ENCODE measurements at regions not wholly inside any gene's neighbourhood (a gene's known extent, or its start where the extent isn't known, plus 50 kb on each side); places are given as distances from the start of the nearest gene placed in this dataset.

DNA sequence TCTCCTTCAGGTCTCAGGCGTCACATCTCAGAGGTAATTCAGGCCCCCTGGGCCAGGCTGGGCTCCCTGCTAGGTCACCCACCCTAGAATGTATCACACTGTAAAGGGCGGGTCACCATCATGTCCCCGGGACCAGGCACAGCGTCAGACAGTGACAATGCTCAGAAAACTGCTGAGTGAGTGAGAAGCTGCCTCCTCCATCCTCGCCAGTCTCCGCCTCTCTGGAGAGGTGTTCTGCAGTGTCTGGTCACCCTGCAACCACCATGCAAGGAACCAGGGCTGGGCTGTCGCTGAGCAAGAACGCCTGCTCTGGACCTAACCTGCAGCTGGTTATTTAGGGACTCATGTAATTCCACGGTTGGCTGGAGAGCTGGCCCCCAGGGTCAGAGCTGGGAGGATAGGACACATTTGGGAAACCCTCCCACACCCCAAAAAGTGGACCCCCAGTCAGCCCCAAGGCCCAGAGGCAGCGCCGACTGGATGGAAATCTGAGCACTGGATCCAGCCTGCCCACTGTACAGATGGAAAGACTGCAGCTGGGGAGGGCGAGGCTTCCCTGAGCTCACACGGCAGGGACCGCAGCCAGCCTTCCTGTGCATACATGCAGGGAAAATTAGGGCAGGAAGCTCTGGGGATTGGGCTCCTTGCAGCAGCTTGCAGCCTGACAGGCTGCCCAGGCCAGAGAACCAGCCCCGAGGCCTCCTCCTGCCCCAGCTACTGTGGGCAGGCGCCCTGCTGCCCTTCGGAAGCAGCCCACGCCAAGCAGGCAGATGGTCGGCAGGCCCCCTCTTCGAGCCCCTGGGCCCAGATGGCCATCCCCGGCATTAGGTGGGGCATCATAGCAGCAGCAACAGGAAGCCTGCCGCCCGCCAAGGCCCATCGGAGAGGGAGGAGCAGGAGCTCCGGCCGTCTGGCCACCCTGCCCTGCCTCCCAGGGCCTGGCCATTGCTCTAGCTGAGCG lies 105.4 kb upstream of the ZMIZ1 start:
- no peak for TF ChIP-seq EZH2 (IDR thresholded peaks at IDR 0.05; ENCODE audit: low read depth)
- TF ChIP-seq, protein P1, sequence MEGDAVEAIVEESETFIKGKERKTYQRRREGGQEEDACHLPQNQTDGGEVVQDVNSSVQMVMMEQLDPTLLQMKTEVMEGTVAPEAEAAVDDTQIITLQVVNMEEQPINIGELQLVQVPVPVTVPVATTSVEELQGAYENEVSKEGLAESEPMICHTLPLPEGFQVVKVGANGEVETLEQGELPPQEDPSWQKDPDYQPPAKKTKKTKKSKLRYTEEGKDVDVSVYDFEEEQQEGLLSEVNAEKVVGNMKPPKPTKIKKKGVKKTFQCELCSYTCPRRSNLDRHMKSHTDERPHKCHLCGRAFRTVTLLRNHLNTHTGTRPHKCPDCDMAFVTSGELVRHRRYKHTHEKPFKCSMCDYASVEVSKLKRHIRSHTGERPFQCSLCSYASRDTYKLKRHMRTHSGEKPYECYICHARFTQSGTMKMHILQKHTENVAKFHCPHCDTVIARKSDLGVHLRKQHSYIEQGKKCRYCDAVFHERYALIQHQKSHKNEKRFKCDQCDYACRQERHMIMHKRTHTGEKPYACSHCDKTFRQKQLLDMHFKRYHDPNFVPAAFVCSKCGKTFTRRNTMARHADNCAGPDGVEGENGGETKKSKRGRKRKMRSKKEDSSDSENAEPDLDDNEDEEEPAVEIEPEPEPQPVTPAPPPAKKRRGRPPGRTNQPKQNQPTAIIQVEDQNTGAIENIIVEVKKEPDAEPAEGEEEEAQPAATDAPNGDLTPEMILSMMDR (conservative IDR thresholded peaks at IDR 0.05), result no peak

Measured in PC-9 (cell line).